Neural progenitor cell (in vitro differentiated cells): ENCODE measurements at regions not wholly inside any gene's neighbourhood (a gene's known extent, or its start where the extent isn't known, plus 50 kb on each side); places are given as distances from the start of the nearest gene placed in this dataset.

Experiments
- DNase-seq: peaks from one replicate; pipeline ENCODE4 v3.0.0-alpha.2; 2016; ENCODE audit warnings: low spot score
- H2AFZ ChIP-seq: fragments of 200-600 bp; sonication (generic); replicated peaks from 2 replicates; pipeline ENCODE4 v1.6.1; 2016; ENCODE audit warnings: antibody characterized with exemption
- H3F3A ChIP-seq: fragments of 200-600 bp; sonication (generic); 2 replicates; pipeline ENCODE4 v1.6.1; 2016; ENCODE audit warnings: antibody characterized with exemption, low read depth
- H3K27ac ChIP-seq: fragments of 200-600 bp; sonication (generic); 2 replicates; pipeline ENCODE4 v1.5.1; 2016; ENCODE audit warnings: mild to moderate bottlenecking
- H3K27me3 ChIP-seq: fragments of 200-600 bp; sonication (generic); 2 replicates; pipeline ENCODE4 v1.6.1; 2016; ENCODE audit warnings: mild to moderate bottlenecking, moderate library complexity
- H3K36me3 ChIP-seq: fragments of 200-600 bp; sonication (generic); 2 replicates; pipeline ENCODE4 v1.5.1; 2016
- H3K4me1 ChIP-seq: fragments of 200-600 bp; sonication (generic); 2 replicates; pipeline ENCODE4 v1.6.1; 2016; ENCODE audit warnings: mixed run types
- H3K4me2 ChIP-seq: fragments of 200-600 bp; sonication (generic); 2 replicates; pipeline ENCODE4 v1.6.1; 2016
- H3K4me3 ChIP-seq: fragments of 200-600 bp; sonication (generic); 2 replicates; pipeline ENCODE4 v1.5.1; 2016
- H3K79me2 ChIP-seq: fragments of 200-600 bp; sonication (generic); 2 replicates; pipeline ENCODE4 v1.6.1; 2016; ENCODE audit warnings: low read depth
- H3K9ac ChIP-seq: fragments of 200-600 bp; sonication (generic); 2 replicates; pipeline ENCODE4 v1.6.1; 2016
- H3K9me3 ChIP-seq: fragments of 200-600 bp; sonication (generic); 2 replicates; pipeline ENCODE4 v1.5.1; 2016; ENCODE audit warnings: low read depth
- H4K20me1 ChIP-seq: fragments of 200-600 bp; sonication (generic); 2 replicates; pipeline ENCODE4 v1.6.1; 2016; ENCODE audit warnings: low read depth
- H3K27ac Mint-ChIP-seq: 3 replicates; pipeline ENCODE4 v1.8.0; 2021; ENCODE audit warnings: mixed read lengths
- H3K27me3 Mint-ChIP-seq: 2 replicates; pipeline ENCODE4 v1.8.0; 2022; ENCODE audit warnings: low read depth, mild to moderate bottlenecking, inconsistent platforms, moderate library complexity, mixed read lengths; ENCODE audit not compliant: insufficient read depth
- H3K36me3 Mint-ChIP-seq: 3 replicates; pipeline ENCODE4 v1.8.0; 2021; ENCODE audit warnings: mixed read lengths
- H3K4me1 Mint-ChIP-seq: 3 replicates; pipeline ENCODE4 v1.8.0; 2021; ENCODE audit warnings: mixed read lengths
- H3K4me3 Mint-ChIP-seq: 3 replicates; pipeline ENCODE4 v1.8.0; 2021; ENCODE audit warnings: mild to moderate bottlenecking, moderate library complexity, mixed read lengths
- H3K9me3 Mint-ChIP-seq: 3 replicates; pipeline ENCODE4 v1.8.0; 2020; ENCODE audit warnings: mixed read lengths
- EZH2 ChIP-seq: fragments of 200-600 bp; sonication (generic); IDR thresholded peaks from 2 replicates; pipeline ENCODE4 v1.6.1; 2017; ENCODE audit warnings: antibody characterized with exemption, mild to moderate bottlenecking, moderate library complexity
- EZH2phosphoT487 ChIP-seq: fragments of 200-600 bp; sonication (generic); IDR thresholded peaks from 2 replicates; pipeline ENCODE4 v1.6.1; 2017; ENCODE audit warnings: antibody characterized with exemption
- TF ChIP-seq, protein P1 (sequence below): fragments of 200-600 bp; sonication (generic); IDR thresholded peaks from 2 replicates; pipeline ENCODE4 v1.5.1; 2017; ENCODE audit warnings: antibody characterized with exemption, mild to moderate bottlenecking

DNA sequence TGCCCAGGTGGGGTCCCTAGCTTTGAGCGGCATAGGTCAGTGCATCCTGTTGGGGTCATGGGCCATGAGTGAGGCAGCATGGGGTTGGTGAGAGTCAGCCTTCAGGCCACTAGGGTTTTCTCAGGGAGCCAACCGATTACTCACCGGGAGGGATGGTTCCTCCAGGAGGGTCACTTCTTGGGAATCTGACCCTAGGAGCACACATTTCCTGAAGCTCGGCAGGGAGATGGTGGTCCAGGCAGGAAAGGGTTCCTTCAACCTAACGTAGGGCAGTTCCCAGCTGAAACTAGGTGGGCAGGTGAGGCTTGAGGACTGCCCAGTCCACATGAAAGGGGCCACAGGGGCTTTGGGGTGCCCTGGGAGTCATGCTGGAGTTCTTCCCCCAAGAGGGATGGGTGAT, 218.0 kb downstream of the UBE3A start:
- Histone ChIP-seq H4K20me1 (no peaks in the 10 kb centered on the region), H3K4me2 (no peak overlapping the region), H3K27me3 (no peaks in the 10 kb centered on the region), H3K36me3 (no peaks in the 10 kb centered on the region), H3K4me1 (no peaks in the 10 kb centered on the region), H3K27ac (no peak overlapping the region), H2AFZ (no peak overlapping the region), H3K9me3 (no peaks in the 10 kb centered on the region), H3F3A (no peaks in the 10 kb centered on the region), H3K79me2 (no peaks in the 10 kb centered on the region), H3K9ac (no peak overlapping the region), H3K4me3 (no peak overlapping the region)
- no peak overlapping the region for H3K27ac Mint-ChIP-seq
- H3K36me3 Mint-ChIP-seq, result no peaks in the 10 kb centered on the region
- H3K27me3 Mint-ChIP-seq, result peaks cover 3% of the 10 kb centered on the region
- H3K4me1 Mint-ChIP-seq, result no peaks in the 10 kb centered on the region
- no peak for DNase-seq
- H3K9me3 Mint-ChIP-seq, result peaks cover 41% of the 10 kb centered on the region
- no peak overlapping the region for H3K4me3 Mint-ChIP-seq
- TF ChIP-seq, protein P1, sequence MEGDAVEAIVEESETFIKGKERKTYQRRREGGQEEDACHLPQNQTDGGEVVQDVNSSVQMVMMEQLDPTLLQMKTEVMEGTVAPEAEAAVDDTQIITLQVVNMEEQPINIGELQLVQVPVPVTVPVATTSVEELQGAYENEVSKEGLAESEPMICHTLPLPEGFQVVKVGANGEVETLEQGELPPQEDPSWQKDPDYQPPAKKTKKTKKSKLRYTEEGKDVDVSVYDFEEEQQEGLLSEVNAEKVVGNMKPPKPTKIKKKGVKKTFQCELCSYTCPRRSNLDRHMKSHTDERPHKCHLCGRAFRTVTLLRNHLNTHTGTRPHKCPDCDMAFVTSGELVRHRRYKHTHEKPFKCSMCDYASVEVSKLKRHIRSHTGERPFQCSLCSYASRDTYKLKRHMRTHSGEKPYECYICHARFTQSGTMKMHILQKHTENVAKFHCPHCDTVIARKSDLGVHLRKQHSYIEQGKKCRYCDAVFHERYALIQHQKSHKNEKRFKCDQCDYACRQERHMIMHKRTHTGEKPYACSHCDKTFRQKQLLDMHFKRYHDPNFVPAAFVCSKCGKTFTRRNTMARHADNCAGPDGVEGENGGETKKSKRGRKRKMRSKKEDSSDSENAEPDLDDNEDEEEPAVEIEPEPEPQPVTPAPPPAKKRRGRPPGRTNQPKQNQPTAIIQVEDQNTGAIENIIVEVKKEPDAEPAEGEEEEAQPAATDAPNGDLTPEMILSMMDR, result no peak
- TF ChIP-seq EZH2phosphoT487, result no peak
- TF ChIP-seq EZH2, result no peak

DNA sequence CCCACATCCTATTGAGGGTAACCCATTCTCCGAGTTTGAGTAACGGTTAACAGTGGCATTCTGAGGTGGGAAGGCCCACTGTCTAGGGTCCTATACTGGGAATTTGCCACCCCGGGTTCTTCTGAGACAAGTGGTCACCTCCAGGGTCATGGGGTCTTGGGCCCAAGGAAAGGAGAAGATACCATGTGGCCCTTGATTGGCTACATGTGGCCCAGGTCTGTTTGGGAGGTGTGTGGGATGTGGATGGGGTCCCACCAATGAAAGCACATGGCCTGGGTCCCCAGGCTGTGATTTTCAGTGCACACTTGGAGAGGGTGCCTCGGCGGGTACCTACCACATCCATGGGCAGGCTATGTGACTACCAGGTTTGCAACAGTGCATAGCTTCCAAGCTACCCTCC, 214.4 kb downstream of the UBE3A start:
- H3K9me3 Mint-ChIP-seq, result peaks cover 40% of the 10 kb centered on the region
- DNase-seq, result no peak
- H3K36me3 Mint-ChIP-seq, result no peaks in the 10 kb centered on the region
- Histone ChIP-seq H4K20me1 (no peaks in the 10 kb centered on the region), H3K27me3 (no peaks in the 10 kb centered on the region), H3K9me3 (no peaks in the 10 kb centered on the region), H3K79me2 (no peaks in the 10 kb centered on the region), H3K9ac (no peak overlapping the region), H2AFZ (no peak overlapping the region), H3K27ac (no peak overlapping the region), H3K4me1 (no peaks in the 10 kb centered on the region), H3K4me2 (no peak overlapping the region), H3K36me3 (no peaks in the 10 kb centered on the region), H3F3A (no peaks in the 10 kb centered on the region), H3K4me3 (no peak overlapping the region)
- H3K27ac Mint-ChIP-seq, result no peak overlapping the region
- H3K27me3 Mint-ChIP-seq, result peaks cover 4% of the 10 kb centered on the region
- no peak overlapping the region for H3K4me3 Mint-ChIP-seq
- H3K4me1 Mint-ChIP-seq, result no peaks in the 10 kb centered on the region
- no peak for TF ChIP-seq EZH2
- TF ChIP-seq, protein P1, result no peak
- no peak for TF ChIP-seq EZH2phosphoT487

DNA sequence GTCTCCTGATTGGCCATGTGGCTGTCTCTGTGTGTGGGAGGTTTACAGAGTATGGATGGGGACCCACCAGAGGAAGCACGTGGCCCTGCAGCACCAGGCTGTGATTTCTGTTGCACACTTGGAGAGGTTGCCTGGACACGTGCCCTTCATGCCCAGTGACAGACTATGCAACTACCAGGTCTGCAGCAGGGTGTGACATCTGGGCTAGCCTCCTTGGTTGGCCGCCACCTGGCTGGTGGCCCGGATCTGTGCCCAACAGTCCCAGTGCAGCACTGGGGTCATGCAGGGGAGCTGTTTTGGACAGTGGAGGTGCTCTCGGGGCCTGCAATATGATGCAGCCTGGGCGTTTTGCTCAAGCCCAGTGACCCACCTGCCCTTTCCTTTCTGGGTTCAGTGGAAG, 212.5 kb downstream of the UBE3A start:
- no peak overlapping the region for H3K4me3 Mint-ChIP-seq
- Histone ChIP-seq H3K4me2 (no peak overlapping the region), H3K36me3 (no peaks in the 10 kb centered on the region)

More for the DNA sequence above, 212.5 kb downstream of the UBE3A start:
- no peaks in the 10 kb centered on the region for H3K9me3 ChIP-seq
- no peaks in the 10 kb centered on the region for H3F3A ChIP-seq
- peaks cover 36% of the 10 kb centered on the region for H3K9me3 Mint-ChIP-seq
- TF ChIP-seq, protein P1, result no peak
- TF ChIP-seq EZH2phosphoT487 (no peak), EZH2 (no peak)
- H3K27ac ChIP-seq, result no peak overlapping the region
- no peaks in the 10 kb centered on the region for H3K79me2 ChIP-seq
- no peak for DNase-seq
- H3K27ac Mint-ChIP-seq, result no peak overlapping the region
- no peaks in the 10 kb centered on the region for H4K20me1 ChIP-seq
- no peak overlapping the region for H3K4me3 ChIP-seq
- H2AFZ ChIP-seq, result no peak overlapping the region
- no peaks in the 10 kb centered on the region for H3K4me1 Mint-ChIP-seq
- H3K27me3 ChIP-seq, result no peaks in the 10 kb centered on the region
- peaks cover 6% of the 10 kb centered on the region for H3K27me3 Mint-ChIP-seq
- no peaks in the 10 kb centered on the region for H3K4me1 ChIP-seq
- no peaks in the 10 kb centered on the region for H3K36me3 Mint-ChIP-seq
- H3K9ac ChIP-seq, result no peak overlapping the region
